ENCODE measurements at regions not wholly inside any gene's neighbourhood (a gene's known extent, or its start where the extent isn't known, plus 50 kb on each side); places are given as distances from the start of the nearest gene placed in this dataset.
"Not testable (repeated sequence)": the region's sequence is repeated elsewhere in the genome, so short reads cannot be mapped to it uniquely, and the experiment has no call there.

DNA sequence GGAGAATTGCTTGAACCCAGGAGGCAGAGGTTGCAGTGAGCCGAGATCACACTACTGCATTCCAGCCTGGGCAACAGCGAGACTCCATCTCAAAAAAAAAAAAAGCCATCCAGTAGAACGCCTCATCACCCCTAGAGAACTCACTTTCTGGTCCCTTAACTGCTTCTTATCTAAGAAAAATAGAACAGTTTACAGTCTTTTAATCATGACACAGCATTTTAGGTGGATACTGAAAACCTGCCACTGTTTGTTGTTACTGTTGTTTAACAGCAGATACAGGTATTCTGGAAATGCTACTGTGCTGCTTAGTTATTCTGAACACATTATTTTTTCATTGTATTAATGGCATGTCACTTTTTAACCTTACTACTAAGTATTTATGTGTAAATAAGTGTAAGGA lies 624.3 kb upstream of the GHITM start:
- DNase-seq (ENCODE audit: low spot score), result no peak
- FAIRE-seq, result no peak

GRCh38 chr10:83516788-83517187 lies 622.5 kb upstream of the GHITM start:
- FAIRE-seq, result no peak
- DNase-seq (ENCODE audit: low spot score), result no peak

GRCh38 chr10:83517456-83517855 lies 621.9 kb upstream of the GHITM start:
- no peak for FAIRE-seq

GRCh38 chr10:83518779-83519178 lies 620.5 kb upstream of the GHITM start:
- no peak for DNase-seq (ENCODE audit: low spot score)
- no peak for FAIRE-seq

More at GRCh38 chr10:83517456-83517855, 621.9 kb upstream of the GHITM start:
- no peak for DNase-seq (ENCODE audit: low spot score)

GRCh38 chr10:83520386-83520785 lies 618.9 kb upstream of the GHITM start:
- not testable (repeated sequence) for FAIRE-seq

GRCh38 chr10:83522456-83522855 lies 616.9 kb upstream of the GHITM start:
- DNase-seq (ENCODE audit: low spot score) (no peak), FAIRE-seq (no peak)

More at GRCh38 chr10:83520386-83520785, 618.9 kb upstream of the GHITM start:
- not testable (repeated sequence) for DNase-seq (ENCODE audit: low spot score)

DNA sequence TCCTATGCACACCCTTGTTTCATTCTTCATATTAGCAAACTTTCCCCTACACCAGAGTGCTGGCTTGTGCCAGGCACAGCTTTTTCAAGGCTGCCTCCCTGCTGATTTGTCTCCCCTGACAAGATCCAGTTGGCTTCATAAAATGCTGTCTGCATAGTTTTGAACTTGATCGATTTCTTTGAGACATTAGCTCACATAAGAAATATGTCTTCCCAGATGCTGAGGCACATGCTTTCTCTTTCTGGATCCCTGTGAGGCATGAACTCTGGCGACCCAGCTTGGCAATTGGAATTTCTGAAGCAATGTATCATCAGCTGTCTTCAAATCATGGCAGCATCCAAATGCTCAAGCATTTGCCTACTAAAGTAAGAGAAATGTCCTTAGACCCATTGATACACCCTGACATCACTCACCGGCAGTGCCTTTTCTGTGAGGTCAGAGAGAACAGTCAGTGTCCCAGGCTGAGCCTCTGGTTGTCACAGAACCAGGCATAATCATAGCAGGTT lies 616.4 kb upstream of the GHITM start:
- FAIRE-seq (no peak), DNase-seq (ENCODE audit: low spot score) (peak; percentile 44)

GRCh38 chr10:83527934-83528333 lies 611.4 kb upstream of the GHITM start:
- no peak for FAIRE-seq

DNA sequence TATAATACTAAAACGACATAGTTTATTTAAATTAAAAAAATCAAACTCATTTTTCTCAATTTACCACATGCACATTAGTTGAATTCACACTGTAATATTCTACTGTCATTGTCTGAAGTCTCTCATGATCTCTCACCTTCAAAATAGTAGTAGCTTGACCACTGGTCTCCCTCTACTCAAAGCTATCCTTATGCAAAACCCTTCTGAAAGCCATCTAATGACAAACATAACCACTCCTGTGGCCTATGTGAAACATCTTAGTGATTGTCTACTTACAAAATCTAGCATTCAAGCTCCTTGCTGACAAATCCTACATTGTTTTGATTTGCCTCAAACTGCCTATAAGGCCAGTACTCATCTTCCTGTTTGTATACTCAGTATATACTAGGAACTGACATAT lies 606.0 kb upstream of the GHITM start:
- DNase-seq (ENCODE audit: low spot score) (no peak), FAIRE-seq (no peak)

More at GRCh38 chr10:83527934-83528333, 611.4 kb upstream of the GHITM start:
- no peak for DNase-seq (ENCODE audit: low spot score)

GRCh38 chr10:83536426-83536825 lies 602.9 kb upstream of the GHITM start:
- FAIRE-seq, result no peak
- DNase-seq (ENCODE audit: low spot score), result no peak

DNA sequence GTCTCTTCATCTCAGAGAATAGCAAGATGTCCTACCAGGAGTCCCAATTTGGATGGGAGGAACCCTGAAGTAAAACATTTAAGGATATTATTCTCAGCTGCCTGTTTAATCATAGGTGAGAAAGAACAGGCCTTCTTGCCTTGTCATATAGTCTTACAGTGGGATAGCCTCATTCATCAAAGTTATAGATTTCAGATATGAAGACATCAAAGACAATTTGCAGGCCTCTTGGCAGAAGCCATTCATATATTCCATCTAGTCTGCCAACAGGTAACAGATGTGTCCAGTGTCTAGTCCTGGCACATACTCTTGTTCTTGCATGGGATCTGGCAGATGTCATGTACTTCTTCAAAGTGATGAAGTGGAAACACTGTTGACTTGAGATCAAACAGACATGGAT lies 601.3 kb upstream of the GHITM start:
- no peak for FAIRE-seq
- DNase-seq (ENCODE audit: low spot score), result no peak

DNA sequence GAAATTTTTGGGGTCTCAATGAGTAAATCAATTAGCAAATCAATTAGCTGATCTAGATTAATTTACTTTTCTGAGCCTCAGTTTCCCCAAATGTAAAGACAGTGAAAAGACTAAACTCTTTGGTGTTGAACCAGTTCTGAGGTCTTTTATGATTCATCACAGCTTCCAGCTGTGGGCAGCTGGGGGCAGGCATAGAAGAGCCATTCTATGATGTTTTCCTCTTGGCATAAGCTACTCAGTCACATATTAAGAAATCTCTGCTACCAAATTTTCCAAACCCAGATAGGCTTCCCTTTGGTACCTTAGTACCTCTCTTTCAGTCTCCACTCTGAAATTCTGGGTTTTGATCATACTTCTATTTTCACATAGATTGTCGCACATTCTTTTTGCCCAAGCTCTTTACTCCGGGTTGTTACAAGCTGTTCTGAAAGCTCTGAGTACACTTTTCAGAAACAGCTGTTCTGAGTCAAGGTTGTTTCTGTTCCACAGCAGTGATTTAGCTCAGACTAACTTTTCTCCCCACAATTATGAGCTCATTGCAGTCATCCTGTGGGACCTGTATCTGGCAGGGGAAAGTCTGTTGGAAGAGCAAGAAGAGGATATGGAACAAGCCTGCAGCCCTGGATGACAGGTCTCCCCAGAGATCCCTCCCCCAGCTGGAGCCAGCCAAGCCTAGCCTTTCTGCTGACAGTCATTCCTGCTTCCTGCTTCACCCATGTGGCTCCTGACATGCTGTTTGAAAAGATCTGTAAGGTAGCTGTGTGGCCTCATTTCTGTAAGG lies 599.6 kb upstream of the GHITM start:
- no peak for FAIRE-seq

DNA sequence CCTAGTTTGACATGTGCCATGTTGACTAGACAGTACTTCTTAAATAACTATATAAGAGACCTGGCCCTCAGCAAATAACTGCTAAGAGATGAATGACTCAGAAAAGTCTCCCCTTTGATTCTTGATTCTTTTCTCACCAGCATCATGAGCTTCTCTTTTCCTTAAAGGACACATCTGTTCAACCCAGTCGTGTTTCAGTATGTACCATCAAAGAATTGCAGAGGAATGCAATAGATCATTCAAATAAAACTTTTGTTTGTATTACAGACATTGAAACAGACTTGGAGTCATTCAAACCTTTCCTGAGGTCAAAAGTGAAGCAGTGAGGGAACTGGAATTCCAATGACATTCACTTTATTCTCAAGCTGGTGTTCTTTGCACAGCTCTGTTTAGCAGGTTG lies 598.3 kb upstream of the GHITM start:
- no peak for FAIRE-seq
- no peak for DNase-seq (ENCODE audit: low spot score)

More for the DNA sequence above, 599.6 kb upstream of the GHITM start:
- peak; percentile 30 for DNase-seq (ENCODE audit: low spot score)

DNA sequence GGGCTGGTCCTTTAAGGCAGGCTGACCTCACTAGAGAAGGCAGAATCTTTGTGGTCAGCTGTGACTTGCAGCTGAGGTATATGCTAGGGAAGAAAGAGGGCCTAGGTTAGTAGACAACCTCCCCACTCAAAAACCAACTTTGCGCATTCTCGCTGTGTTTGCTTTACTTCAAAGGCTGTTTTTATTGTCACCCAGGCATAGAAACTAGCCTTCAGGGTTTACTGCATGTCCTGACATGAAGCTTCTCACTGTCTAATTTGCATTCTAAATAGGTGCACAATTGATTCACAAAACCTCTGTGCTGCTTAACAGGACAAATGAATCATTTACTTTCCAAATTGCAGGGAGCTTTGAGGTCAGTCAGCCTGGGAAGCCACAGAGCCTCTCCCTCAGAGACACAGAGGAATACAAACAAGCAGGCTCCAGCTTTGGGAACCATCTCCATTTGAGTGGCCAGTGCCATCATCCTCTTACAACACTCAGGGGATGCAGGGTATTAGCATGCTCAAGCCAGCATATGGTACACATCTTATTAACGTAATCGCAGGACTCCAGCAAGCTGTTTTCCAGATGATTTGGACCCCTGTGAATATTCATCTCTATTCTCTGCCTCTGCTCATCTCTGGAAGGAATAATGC lies 596.4 kb upstream of the GHITM start:
- FAIRE-seq, result no peak
- no peak for DNase-seq (ENCODE audit: low spot score)

- no peak for FAIRE-seq
Observed at GRCh38 chr10:83543691-83544462, 595.4 kb upstream of the GHITM start.

GRCh38 chr10:83545901-83546391 lies 593.4 kb upstream of the GHITM start:
- DNase-seq (ENCODE audit: low spot score), result no peak
- no peak for FAIRE-seq

More at GRCh38 chr10:83543691-83544462, 595.4 kb upstream of the GHITM start:
- DNase-seq (ENCODE audit: low spot score), result no peak

GRCh38 chr10:83551190-83551589 lies 588.1 kb upstream of the GHITM start:
- FAIRE-seq; DNase-seq (ENCODE audit: low spot score): not testable (repeated sequence)

- FAIRE-seq (no peak), DNase-seq (ENCODE audit: low spot score) (no peak)
Observed at GRCh38 chr10:83553366-83553765, 585.9 kb upstream of the GHITM start.

DNA sequence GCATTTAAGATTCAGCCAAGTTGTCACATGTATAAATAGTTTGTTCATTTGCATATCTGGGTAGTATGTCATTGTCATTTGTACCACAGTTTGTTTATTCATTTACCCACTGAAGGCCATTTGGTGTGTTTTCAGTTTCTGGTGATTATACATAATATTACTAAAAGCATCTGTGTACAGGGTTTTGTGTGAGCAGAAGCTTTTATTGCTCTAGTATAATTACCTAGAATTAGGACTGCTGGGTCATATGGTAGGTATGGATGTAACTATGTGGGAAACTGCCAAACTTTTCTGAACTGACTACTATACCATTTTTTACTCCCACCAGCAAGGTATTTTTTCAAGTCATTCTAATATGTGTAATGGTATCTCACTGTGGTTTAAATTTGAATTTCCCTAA lies 584.0 kb upstream of the GHITM start:
- FAIRE-seq (no peak), DNase-seq (ENCODE audit: low spot score) (no peak)

DNA sequence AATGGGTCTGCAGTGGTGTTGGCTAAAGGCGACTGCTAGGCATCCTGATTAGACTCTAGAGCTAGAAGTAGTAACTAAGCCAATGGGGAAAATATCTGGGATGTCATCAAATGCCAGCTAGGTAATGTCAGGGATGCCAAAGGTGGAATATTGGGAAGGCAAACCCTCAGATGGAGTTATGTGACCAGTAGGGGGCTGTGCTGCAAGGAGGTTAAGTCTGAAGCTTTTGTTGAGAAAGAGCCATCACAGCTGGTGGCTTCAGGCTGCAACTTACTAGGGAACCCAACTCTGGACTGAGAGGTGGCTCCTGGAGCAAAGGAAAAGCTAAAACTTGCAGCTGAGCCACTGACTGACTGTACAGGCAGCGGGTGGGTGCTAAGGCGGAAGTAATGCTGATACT lies 576.9 kb upstream of the GHITM start:
- DNase-seq (ENCODE audit: low spot score) (no peak), FAIRE-seq (no peak)

DNA sequence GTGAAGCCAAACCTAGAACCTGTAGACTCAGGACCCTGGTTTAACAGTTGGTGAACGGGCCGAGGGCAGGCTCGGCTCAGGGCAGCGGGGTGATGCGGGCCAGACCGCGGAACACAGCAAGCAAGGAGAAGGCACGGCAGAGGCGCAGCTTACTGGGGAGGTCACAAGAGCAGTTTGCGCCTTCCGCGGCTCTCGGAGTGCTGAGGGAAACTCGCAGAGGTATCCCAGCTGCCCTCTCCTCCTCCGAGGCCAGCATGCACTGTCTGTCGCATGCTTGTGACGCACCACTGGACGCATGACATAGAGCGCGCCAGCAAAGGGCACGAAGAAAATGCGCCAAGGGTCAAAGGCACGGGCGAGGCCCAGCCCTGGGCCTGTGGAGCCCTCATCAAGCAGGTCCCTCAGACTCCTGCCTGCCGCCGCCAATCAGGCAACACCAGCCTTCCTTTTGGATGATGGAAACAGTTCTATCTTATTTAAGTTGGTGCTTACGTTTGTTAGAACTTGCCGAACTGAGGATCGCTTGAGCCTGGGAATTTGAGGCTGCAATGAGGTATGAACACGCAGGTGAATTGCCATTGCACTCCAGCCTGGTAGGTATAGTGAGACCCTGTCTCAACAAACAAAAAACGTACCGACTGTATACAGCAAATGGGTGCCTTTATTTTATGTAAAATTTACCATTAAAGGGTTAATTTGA lies 574.3 kb upstream of the GHITM start:
- FAIRE-seq (no peak), DNase-seq (ENCODE audit: low spot score) (no peak)

Measured in RCC 7860 (cell line).